A673 (cell line): ENCODE measurements at regions not wholly inside any gene's neighbourhood (a gene's known extent, or its start where the extent isn't known, plus 50 kb on each side); places are given as distances from the start of the nearest gene placed in this dataset.

Source experiments
- EZH2 ChIP-seq: fragments of 200-600 bp; sonication (generic); IDR thresholded peaks from 2 replicates; pipeline ENCODE4 v1.6.1; 2017; ENCODE audit warnings: borderline replicate concordance, low read depth, mild to moderate bottlenecking, mixed read lengths, antibody characterized with exemption, low read length; ENCODE audit not compliant: poor library complexity, severe bottlenecking
- TF ChIP-seq, protein P1 (sequence below): fragments of 300-800, 200-600 bp; sonication (generic); conservative IDR thresholded peaks from 2 replicates; pipeline ENCODE4 v1.5.1; 2017; ENCODE audit warnings: low read depth, mild to moderate bottlenecking, antibody characterized with exemption, low read length, moderate library complexity, mixed read lengths

DNA sequence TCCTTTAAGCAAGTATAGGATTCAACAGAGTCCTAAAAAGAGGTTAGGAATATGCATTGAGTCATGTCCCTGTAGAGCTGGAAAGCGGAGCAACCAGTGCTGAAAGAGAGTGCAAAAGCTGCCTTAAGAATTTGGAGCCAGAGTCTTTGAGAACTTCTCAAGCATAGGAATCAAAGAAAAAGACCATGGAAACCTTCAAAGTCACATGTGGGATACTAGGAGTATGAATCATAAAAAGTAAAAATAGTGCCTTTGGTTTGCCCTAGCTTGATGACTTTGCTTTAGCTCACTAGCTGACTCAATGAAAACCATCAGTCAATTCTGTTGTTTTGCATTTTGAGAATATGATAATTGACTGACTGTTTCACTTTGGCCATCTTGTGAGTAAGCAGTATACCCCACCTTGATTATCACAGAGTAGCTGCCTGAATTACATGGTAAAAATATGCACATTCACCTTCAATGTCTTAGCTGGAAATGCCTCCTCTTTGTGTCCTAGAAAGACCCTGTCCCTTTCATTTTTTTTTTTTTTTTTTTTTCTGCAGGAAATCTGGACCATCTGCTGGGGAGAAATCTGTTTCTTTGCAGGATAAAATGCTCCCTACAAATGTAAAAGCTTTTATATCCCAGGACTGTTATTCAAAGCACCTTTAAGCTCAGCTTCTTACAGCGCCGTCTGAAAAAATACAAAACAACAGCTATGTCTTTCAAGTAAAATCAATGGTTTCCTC, 248.6 kb upstream of the KRR1 start:
- no peak for TF ChIP-seq EZH2
- TF ChIP-seq, protein P1, sequence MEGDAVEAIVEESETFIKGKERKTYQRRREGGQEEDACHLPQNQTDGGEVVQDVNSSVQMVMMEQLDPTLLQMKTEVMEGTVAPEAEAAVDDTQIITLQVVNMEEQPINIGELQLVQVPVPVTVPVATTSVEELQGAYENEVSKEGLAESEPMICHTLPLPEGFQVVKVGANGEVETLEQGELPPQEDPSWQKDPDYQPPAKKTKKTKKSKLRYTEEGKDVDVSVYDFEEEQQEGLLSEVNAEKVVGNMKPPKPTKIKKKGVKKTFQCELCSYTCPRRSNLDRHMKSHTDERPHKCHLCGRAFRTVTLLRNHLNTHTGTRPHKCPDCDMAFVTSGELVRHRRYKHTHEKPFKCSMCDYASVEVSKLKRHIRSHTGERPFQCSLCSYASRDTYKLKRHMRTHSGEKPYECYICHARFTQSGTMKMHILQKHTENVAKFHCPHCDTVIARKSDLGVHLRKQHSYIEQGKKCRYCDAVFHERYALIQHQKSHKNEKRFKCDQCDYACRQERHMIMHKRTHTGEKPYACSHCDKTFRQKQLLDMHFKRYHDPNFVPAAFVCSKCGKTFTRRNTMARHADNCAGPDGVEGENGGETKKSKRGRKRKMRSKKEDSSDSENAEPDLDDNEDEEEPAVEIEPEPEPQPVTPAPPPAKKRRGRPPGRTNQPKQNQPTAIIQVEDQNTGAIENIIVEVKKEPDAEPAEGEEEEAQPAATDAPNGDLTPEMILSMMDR = no peak
